LNCaP clone FGC (cell line): ENCODE measurements at regions not wholly inside any gene's neighbourhood (a gene's known extent, or its start where the extent isn't known, plus 50 kb on each side); places are given as distances from the start of the nearest gene placed in this dataset.
"Not testable (repeated sequence)": the region's sequence is repeated elsewhere in the genome, so short reads cannot be mapped to it uniquely, and the experiment has no call there.

Experiments
- DNase-seq: peaks from one replicate; pipeline ENCODE4 v3.0.0-alpha.2; 2011; ENCODE audit warnings: low read depth
- H3K4me3 ChIP-seq: 2 replicates; pipeline ENCODE4 v1.5.1; 2011; ENCODE audit warnings: mild to moderate bottlenecking, low read depth, low read length, control low read depth
- CTCF ChIP-seq: IDR thresholded peaks from 2 replicates; pipeline ENCODE4 v1.5.1; 2012; ENCODE audit warnings: mild to moderate bottlenecking; ENCODE audit not compliant: control insufficient read depth, insufficient read depth; ENCODE audit errors: extremely low read depth

- H3K4me3 ChIP-seq, result no peak overlapping the region
- no peak for TF ChIP-seq CTCF
- DNase-seq, result no peak
These were observed 232.9 kb downstream of the TM9SF2 start for GRCh38 chr13:99734013-99734693.

GRCh38 chr13:99733346-99733745 lies 232.1 kb downstream of the TM9SF2 start:
- H3K4me3 ChIP-seq, result no peak overlapping the region
- DNase-seq, result no peak
- TF ChIP-seq CTCF, result no peak

- H3K4me3 ChIP-seq, result no peak overlapping the region
- DNase-seq, result no peak
- TF ChIP-seq CTCF, result no peak
These were observed 230.5 kb downstream of the TM9SF2 start for GRCh38 chr13:99731747-99732146.

- no peak for DNase-seq
- TF ChIP-seq CTCF, result no peak
These were observed 229.1 kb downstream of the TM9SF2 start for GRCh38 chr13:99730403-99730802.

GRCh38 chr13:99729745-99730144 lies 228.5 kb downstream of the TM9SF2 start:
- H3K4me3 ChIP-seq, result no peak overlapping the region
- no peak for TF ChIP-seq CTCF
- DNase-seq, result no peak

More at GRCh38 chr13:99730403-99730802, 229.1 kb downstream of the TM9SF2 start:
- no peak overlapping the region for H3K4me3 ChIP-seq

GRCh38 chr13:99727651-99728050 lies 226.4 kb downstream of the TM9SF2 start:
- H3K4me3 ChIP-seq, DNase-seq: not testable (repeated sequence)

GRCh38 chr13:99726282-99726894 lies 225.1 kb downstream of the TM9SF2 start:
- DNase-seq, result no peak
- H3K4me3 ChIP-seq, result no peak overlapping the region
- no peak for TF ChIP-seq CTCF
